Stimulated activated CD4-positive, alpha-beta T cell treated with anti-CD3 and anti-CD28 coated beads, Interleukin-1b, Interleukin-23, amount 100 ng/mL, for 4 hours (primary cell): ENCODE measurements at regions not wholly inside any gene's neighbourhood (a gene's known extent, or its start where the extent isn't known, plus 50 kb on each side); places are given as distances from the start of the nearest gene placed in this dataset.
"Not testable (repeated sequence)": the region's sequence is repeated elsewhere in the genome, so short reads cannot be mapped to it uniquely, and the experiment has no call there.

ENCODE experiments used
- DNase-seq, 2 donors: peaks; one replicate each; pipeline ENCODE4 v3.0.0-alpha.2; 2020; ENCODE audit warnings: low read depth in 2 of 2

- DNase-seq, result no peak
Observed at GRCh38 chr5:67941614-67942401, 273.7 kb upstream of the PIK3R1 start.

- DNase-seq, result no peak
Observed at GRCh38 chr5:67935908-67936566, 279.5 kb upstream of the PIK3R1 start.

GRCh38 chr5:67934976-67935375 is 280.6 kb upstream of the PIK3R1 start:
- no peak for DNase-seq

- DNase-seq, result no peak
Observed at GRCh38 chr5:67925511-67925910, 290.0 kb upstream of the PIK3R1 start.

- no peak for DNase-seq
Observed at GRCh38 chr5:67921004-67921601, 294.5 kb upstream of the PIK3R1 start.

- DNase-seq, result not testable (repeated sequence)
Observed at GRCh38 chr5:67919532-67919931, 296.0 kb upstream of the PIK3R1 start.

- DNase-seq, result no peak
Observed at GRCh38 chr5:67917561-67917960, 298.0 kb upstream of the PIK3R1 start.

GRCh38 chr5:67910546-67910945 is 305.0 kb upstream of the PIK3R1 start:
- no peak for DNase-seq

GRCh38 chr5:67908126-67908765 is 307.3 kb upstream of the PIK3R1 start:
- no peak for DNase-seq

- no peak for DNase-seq
Observed at GRCh38 chr5:67904366-67904765, 311.2 kb upstream of the PIK3R1 start.

- DNase-seq, result no peak
Observed at GRCh38 chr5:67903656-67904055, 311.9 kb upstream of the PIK3R1 start.

- DNase-seq, result no peak
Observed at GRCh38 chr5:67903121-67903520, 312.4 kb upstream of the PIK3R1 start.

GRCh38 chr5:67902497-67902830 is 313.1 kb upstream of the PIK3R1 start:
- DNase-seq, result no peak

- no peak for DNase-seq
Observed at GRCh38 chr5:67901814-67902496, 313.6 kb upstream of the PIK3R1 start.

GRCh38 chr5:67900514-67900913 is 315.0 kb upstream of the PIK3R1 start:
- DNase-seq, result no peak

- no peak for DNase-seq
Observed at GRCh38 chr5:67897980-67898379, 317.6 kb upstream of the PIK3R1 start.

- DNase-seq, result no peak
Observed at GRCh38 chr5:67897431-67897830, 318.1 kb upstream of the PIK3R1 start.

GRCh38 chr5:67896930-67897313 is 318.6 kb upstream of the PIK3R1 start:
- no peak for DNase-seq

- DNase-seq, result no peak
Observed at GRCh38 chr5:67896311-67896929, 319.1 kb upstream of the PIK3R1 start.

- not testable (repeated sequence) for DNase-seq
Observed at GRCh38 chr5:67889870-67890269, 325.7 kb upstream of the PIK3R1 start.

- DNase-seq, result no peak
Observed at GRCh38 chr5:67887748-67888161, 327.8 kb upstream of the PIK3R1 start.

GRCh38 chr5:67886761-67887160 is 328.8 kb upstream of the PIK3R1 start:
- no peak for DNase-seq
